HepG2 (cell line): ENCODE measurements at regions not wholly inside any gene's neighbourhood (a gene's known extent, or its start where the extent isn't known, plus 50 kb on each side); places are given as distances from the start of the nearest gene placed in this dataset.

Experiments used
- ATAC-seq: fragments of 200-7000 bp; cut with Tn5 transposase; 3 replicates; pipeline ENCODE4 v1.9.1; 2020; ENCODE audit warnings: mild to moderate bottlenecking, moderate library complexity
- BruUV-seq: library from RNA; stranded (reverse); fragments of 400-500 nt; replicated peaks from 2 replicates; lab custom pipeline; 2021; lab: Mats Ljungman, UMichigan
- CTCF ChIA-PET: fragments of 300-600 bp; formaldehyde crosslinking; extraction: SDS; loops from one replicate; lab custom pipeline; 2021; ENCODE audit warnings: low total read pairs, inconsistent platforms, low intra/inter-chr PET ratio; lab: Yijun Ruan, JAX
- POLR2A ChIA-PET: fragments of 350-600 bp; sonication (Branson Sonifier 250); formaldehyde crosslinking; loops from one replicate; lab custom pipeline; 2020; ENCODE audit warnings: antibody characterized with exemption, inconsistent platforms; lab: Yijun Ruan, JAX
- DNase-seq: peaks from one replicate; pipeline ENCODE4 v3.0.0-alpha.2; 2015; ENCODE audit warnings: low spot score
- FAIRE-seq: peaks from 3 replicates; lab custom pipeline; 2011; peaks lifted over from hg19 to GRCh38; lab: Jason Lieb, UNC
- H2AFZ ChIP-seq: one replicate; pipeline ENCODE4 v1.6.1; 2011; ENCODE audit warnings: low read length, inconsistent platforms
- H3K27ac ChIP-seq: fragments of 300-600 bp; 3 replicates; pipeline ENCODE4 v1.8.0; 2011; ENCODE audit warnings: mixed run types, mild to moderate bottlenecking, mixed read lengths, low read length, inconsistent platforms; ENCODE audit not compliant: insufficient read depth; ENCODE audit errors: extremely low read length
- H3K27me3 ChIP-seq, 2 experiments: fragments of 200-600 bp in 1 of 2; 2 replicates in 1 of 2; 3 replicates in 1 of 2; pipeline versions ENCODE4 v1.6.0 to v1.8.0; 2011; ENCODE audit warnings: low read length in 2 of 2, mild to moderate bottlenecking in 2 of 2, moderate library complexity in 2 of 2, inconsistent platforms in 1 of 2; ENCODE audit not compliant: insufficient read depth in 2 of 2, control insufficient read depth in 1 of 2
- H3K36me3 ChIP-seq, 2 experiments: fragments of 200-600 bp in 1 of 2; replicated peaks in 1 of 2; 2 replicates in 1 of 2; 3 replicates in 1 of 2; pipeline versions ENCODE4 v1.5.1 to v1.8.0; 2011; ENCODE audit warnings: low read length in 2 of 2, inconsistent platforms in 1 of 2; ENCODE audit not compliant: insufficient read depth in 2 of 2, control insufficient read depth in 1 of 2
- H3K4me1 ChIP-seq: 2 replicates; pipeline ENCODE4 v1.5.1; 2012; ENCODE audit warnings: low read length, inconsistent platforms; ENCODE audit not compliant: insufficient read depth
- H3K4me2 ChIP-seq: 2 replicates; pipeline ENCODE4 v1.6.0; 2011; ENCODE audit warnings: low read depth, low read length, inconsistent platforms
- H3K4me3 ChIP-seq, 3 experiments: fragments of 200-600 bp in 1 of 3; sonication (generic), shearing (Covaris generic) in 1 of 3; replicated peaks in 1 of 3; 2 replicates each; pipeline ENCODE4 v1.5.1; 2011 to 2016; ENCODE audit warnings: low read length in 3 of 3, inconsistent platforms in 2 of 3, low read depth in 2 of 3, mild to moderate bottlenecking in 2 of 3, control low read depth in 1 of 3, mixed read lengths in 1 of 3; ENCODE audit not compliant: insufficient read depth in 1 of 3
- H3K79me2 ChIP-seq: one replicate; pipeline ENCODE4 v1.6.1; 2011; ENCODE audit warnings: low read length, inconsistent platforms; ENCODE audit not compliant: insufficient read depth
- H3K9ac ChIP-seq: 2 replicates; pipeline ENCODE4 v1.6.0; 2011; ENCODE audit warnings: mild to moderate bottlenecking, low read depth, low read length, inconsistent platforms; ENCODE audit not compliant: insufficient read depth
- H3K9me3 ChIP-seq: 2 replicates; pipeline ENCODE4 v1.5.1; 2012; ENCODE audit warnings: mild to moderate bottlenecking, low read length
- H4K20me1 ChIP-seq: 2 replicates; pipeline ENCODE4 v1.6.0; 2011; ENCODE audit warnings: inconsistent platforms, mild to moderate bottlenecking, low read length, moderate library complexity; ENCODE audit not compliant: insufficient read depth
- FOXO4 ChIP-seq: sonication (generic); formaldehyde crosslinking; conservative IDR thresholded peaks from 2 replicates; pipeline ENCODE4 v1.8.1; 2023; ENCODE audit warnings: missing genetic modification reagents
- ZNF292 ChIP-seq: sonication (generic); formaldehyde crosslinking; IDR thresholded peaks from 2 replicates; pipeline ENCODE4 v1.8.1; 2022; ENCODE audit warnings: mild to moderate bottlenecking, low read depth, missing genetic modification reagents, borderline replicate concordance
- ZNF780A ChIP-seq: sonication (generic); formaldehyde crosslinking; IDR thresholded peaks from 2 replicates; pipeline ENCODE4 v1.8.0; 2022; ENCODE audit warnings: mild to moderate bottlenecking, missing genetic modification reagents, moderate library complexity
- WGBS: methylation state at CpG from one replicate; pipeline ENCODE4 v1.1.6; 2017; ENCODE audit warnings: low lambda C conversion rate; 5-methylcytosine and 5-hydroxymethylcytosine counted together
- in situ Hi-C: cut with HindIII; loops from 2 replicates; pipeline ENCODE4 v1.10.0; 2017; ENCODE audit warnings: low pct_unique_long_range_greater_than_20kb; ENCODE audit not compliant: extremely low pct_ligation_motif_present
- intact Hi-C: fragments of 100-400 bp; cut with micrococcal nuclease; formaldehyde crosslinking; loops from one replicate; pipeline ENCODE4 v1.10.0; 2022; ENCODE audit not compliant: unreplicated experiment

- CTCF ChIA-PET = no interaction called here
- no peak for ATAC-seq
These were observed 147.0 kb upstream of the RASA1 start for GRCh38 chr5:87120518-87121303.

More at GRCh38 chr5:87120518-87121303, 147.0 kb upstream of the RASA1 start:
- POLR2A ChIA-PET = no interaction called here
- H3K79me2 ChIP-seq = no peaks in the 10 kb centered on the region
- no peak for DNase-seq
- whole genome bisulfite sequencing = 4% methylated on average over 2 of the region's 2 CpGs
- no peak overlapping the region for H3K4me2 ChIP-seq
- in situ Hi-C loops = no loop called here
- no peak overlapping the region for H2AFZ ChIP-seq
- no peak overlapping the region for H3K4me3 ChIP-seq
- H3K9ac ChIP-seq = no peak overlapping the region
- H3K4me1 ChIP-seq = peaks cover 11% of the 10 kb centered on the region; the same call in 1 of the 2 replicates
- H4K20me1 ChIP-seq = no peaks in the 10 kb centered on the region
- intact Hi-C loops = no loop called here
- no peaks in the 10 kb centered on the region for H3K36me3 ChIP-seq
- BruUV-seq = no TSS peak
- no peak for FAIRE-seq
- H3K27ac ChIP-seq = no peak overlapping the region
- no peaks in the 10 kb centered on the region for H3K27me3 ChIP-seq
- H3K9me3 ChIP-seq = no peaks in the 10 kb centered on the region
- no peak for TF ChIP-seq FOXO4 (CRISPR knock-in tag)
- TF ChIP-seq ZNF292 (CRISPR knock-in tag) = no peak
- no peak for TF ChIP-seq ZNF780A (CRISPR knock-in tag)
